ENCODE measurements at regions not wholly inside any gene's neighbourhood (a gene's known extent, or its start where the extent isn't known, plus 50 kb on each side); places are given as distances from the start of the nearest gene placed in this dataset.
"Not testable (repeated sequence)": the region's sequence is repeated elsewhere in the genome, so short reads cannot be mapped to it uniquely, and the experiment has no call there.

DNA sequence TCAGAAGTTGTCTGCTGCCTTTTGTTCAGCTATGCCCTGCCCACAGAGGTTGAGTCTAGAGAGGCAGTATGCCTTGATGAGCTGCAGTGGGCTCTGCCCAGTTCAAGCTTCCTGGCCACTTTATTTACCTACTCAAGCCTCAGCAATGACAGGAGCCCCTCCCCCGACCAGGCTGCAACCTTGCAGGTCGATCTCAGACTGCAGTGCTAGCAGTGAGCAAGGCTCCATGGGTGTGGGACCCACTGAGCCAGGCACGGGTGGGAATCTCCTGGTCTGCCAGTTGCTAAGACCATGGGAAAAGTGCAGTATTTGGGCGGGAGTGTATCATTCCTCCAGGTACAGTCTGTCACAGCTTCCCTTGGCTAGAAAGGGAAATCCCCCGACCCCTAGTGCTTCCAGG, 1554.8 kb downstream of the PCDH9 start:
- not testable (repeated sequence) for DNase-seq

DNA sequence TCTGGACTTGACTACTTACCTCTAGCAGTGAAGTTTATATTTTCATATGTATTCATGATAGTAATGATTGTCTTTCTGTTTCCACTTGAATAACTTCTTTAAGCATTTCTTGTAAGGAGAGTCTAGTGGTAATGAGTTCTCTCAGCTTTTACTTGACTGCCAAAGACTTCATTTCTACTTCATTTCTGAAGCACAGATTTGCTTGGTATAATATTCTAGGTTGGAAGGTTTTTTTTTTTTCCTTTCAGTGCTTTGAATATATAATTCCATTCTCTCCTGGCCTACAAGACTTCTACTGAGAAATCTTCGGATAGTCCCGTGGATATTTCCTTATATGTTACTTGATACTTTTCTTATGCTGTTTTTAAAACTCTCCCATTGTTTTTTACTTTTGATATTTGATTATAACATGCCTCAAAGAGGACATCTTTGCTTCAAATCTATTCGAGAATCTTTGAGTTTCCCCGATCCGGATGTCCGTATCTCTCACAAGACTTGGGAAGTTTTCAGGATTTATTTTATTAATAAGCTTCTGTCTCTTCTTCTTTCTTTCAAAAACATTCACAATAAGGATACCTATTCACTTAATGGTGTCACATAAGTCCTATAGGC, 1560.0 kb downstream of the PCDH9 start:
- no peak for DNase-seq

DNA sequence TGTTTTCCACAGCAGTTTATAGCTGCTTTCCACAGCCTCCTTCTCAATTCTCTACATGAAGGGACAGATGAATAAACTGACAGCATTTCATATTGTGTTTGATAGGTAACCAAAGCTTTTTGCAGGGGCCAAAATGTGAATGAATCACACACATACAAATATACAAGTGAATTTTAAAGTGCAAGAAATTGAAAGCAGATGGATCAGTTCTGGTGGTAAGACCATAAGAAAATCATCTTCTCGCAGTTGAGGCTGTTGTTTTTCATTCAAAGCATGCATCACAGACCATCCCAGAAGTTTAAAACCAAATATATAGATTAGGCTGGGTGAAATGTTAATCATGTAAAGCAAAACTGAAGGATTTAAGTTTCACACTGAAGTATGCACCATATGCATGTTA, 1569.4 kb downstream of the PCDH9 start:
- no peak for DNase-seq

DNA sequence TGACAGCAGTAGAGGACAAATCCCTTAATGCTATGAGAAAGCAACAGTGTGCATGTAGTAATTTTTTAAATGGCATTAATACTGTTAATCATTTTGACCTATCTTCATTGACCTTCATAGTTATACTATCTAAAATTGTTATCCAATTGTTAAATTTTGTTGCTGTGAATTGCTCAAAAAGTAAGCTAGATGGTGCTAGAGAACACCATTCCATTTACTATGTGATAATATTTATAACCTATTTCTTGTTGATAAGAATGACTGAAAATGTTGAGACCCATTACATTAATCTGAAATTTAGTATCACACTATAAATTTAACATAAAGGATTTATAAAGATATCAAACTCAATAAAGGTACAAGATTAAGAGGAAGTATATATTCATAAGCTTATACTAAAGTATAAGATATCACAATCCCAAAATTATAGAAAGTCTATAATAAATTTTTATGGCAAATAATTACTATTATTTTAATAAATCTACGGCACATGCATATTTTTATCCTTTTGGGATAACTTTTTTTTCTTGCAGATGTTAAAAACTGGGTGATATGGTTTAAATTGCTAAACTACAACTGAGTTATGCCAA, 1573.3 kb downstream of the PCDH9 start:
- no peak for DNase-seq

DNA sequence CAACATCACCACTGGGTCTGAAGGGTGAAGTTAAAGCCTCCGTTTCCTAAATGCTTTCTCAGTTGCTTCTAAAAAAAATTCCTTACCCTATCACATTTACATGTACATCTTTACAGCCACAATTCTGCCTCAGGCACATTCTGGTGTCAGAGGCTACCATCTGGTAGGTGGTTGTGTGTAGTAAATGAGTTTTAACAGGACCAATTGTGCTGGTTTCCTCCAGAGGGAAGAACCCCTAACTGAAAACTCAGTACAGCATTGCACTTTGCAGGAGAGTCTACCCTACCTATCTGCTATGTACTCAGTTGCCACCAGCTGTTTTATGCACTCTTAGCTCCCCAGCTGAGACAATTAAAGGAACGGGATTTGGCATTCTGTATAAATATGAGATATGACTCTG, 1576.5 kb downstream of the PCDH9 start:
- DNase-seq, result no peak

DNA sequence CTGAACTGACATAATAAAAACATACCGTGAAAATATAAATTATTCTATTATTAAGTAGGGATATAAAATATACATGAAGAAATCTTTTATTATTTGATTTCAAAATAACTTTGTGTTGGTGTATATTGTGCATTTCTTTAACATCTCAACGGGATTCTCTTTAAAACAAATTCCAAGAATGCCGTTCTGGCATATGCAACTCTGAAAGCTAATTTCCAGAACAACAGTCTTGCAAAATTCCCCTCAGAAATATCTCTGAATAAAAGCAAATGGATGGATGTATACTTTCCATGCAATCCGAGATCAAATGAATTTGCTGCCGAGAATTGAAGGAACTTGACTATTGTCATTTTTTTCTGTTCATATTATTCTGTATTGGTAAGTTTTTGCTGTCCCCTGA, 1579.8 kb downstream of the PCDH9 start:
- no peak for DNase-seq

DNA sequence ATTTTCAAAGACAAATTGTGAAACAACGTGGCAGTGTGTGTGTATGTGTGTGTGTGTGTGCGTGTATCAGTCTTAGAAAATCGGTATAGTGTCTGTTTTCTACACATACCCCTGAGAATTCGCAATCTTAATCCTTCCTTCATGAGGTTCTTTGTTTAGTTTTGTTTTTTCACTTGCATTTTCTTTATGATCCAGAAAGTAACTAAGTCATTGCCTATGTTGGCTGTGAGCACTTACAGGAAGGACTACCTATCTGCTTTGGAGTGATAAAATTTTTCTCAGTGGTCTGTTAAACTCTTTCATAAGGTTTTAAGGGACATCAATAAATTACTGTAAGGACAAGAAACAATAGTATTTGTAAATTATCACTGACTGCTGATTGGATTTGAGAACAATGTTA, 1587.1 kb downstream of the PCDH9 start:
- no peak for DNase-seq

DNA sequence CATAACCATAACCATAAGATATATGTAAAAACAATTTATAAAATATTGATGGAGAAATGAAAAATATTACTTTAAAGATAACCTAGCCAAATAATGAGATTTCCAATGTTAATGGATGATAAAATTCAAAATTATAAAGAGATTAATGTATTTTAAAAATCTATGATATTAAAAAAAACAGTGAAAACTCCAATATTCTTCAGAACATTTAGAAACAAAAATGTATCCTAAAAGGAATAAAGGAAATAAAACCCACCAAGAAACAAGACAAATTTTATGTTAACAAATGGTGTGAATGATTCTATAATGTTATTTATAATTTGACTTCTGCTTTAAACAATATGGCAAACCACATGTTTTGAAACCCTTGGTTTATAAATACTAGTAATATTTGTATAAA, 1587.8 kb downstream of the PCDH9 start:
- DNase-seq, result no peak

DNA sequence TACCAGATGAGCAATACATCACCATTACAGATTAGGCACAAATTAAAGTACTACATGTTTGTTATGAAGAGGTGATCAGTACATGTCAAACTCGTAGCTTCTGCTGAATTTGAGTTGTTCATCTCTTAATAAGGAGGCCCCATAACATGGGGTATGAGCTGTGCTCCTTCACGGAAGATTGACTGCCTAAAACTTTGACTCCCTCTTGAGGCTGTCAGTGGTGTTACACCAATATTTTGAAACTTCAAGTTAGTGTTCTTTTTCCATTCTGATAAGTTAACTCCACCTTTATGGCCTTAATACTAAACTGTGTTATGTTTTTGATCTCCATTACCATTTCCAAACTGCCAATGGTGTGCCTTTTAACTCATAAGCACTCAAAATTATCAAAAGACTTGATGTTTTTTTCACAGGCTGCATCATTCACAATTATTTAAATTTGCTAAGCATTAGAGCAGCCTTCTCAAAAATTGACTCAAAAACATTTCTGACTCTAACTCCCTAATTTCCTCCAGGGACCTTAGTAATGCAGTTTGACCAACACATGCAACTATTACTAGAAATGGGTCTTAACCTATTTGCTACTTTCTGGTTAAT, 1591.5 kb downstream of the PCDH9 start:
- DNase-seq, result no peak

DNA sequence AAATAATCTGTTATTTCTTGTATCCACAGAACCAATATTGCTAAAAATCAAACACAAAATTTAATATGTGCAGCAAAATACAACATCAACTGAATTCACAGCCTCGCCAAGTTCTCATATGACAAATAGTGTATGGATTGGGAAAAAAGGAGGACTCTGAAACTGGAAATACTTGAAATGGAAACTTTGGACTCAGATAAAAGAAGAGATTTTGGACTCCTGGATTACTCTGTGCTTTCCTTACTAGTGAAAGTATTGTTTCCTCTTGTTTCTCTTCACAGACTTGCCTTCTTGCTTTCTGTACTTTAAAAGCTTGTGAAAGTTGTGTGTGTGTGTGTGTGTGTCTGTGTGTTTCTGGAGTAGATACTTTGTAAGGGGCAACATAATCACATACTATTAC, 1596.3 kb downstream of the PCDH9 start:
- DNase-seq, result no peak

DNA sequence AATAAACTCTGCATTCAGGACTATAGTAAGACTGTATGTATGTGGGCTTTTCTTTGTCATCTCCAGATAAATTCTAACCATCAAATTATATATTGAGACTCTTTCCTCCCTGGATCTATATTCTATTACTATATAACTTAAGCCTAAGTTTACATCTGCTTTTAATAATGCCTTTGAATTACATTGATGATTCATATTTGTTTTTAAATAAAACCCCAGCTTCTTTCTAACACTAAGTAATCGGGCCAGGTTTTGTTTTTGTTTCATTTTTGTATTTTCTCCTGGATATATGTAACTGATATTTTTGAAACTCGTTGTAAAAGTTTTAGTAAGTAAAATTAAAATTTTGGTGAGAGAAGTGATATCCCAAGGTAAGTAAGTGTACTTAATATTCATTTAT, 1599.1 kb downstream of the PCDH9 start:
- no peak for DNase-seq

DNA sequence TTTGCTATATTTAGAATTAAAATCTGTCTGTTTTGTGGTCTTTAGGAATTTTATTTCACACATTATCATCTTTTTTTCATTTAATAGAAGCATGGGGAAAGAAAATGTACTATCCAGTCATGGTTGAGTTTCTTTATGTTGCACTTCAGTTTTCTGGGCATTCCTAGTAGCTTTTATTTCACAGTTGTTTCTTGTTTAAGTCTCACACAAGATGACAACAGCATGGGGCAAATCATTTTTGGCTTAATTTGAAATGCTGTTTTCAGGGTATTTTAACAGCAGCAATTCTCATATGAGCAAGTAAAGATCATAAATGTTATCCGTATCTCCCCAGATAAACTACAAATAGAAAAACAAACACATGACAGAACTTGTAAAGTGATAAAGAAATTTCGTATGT, 1600.2 kb downstream of the PCDH9 start:
- DNase-seq, result no peak

DNA sequence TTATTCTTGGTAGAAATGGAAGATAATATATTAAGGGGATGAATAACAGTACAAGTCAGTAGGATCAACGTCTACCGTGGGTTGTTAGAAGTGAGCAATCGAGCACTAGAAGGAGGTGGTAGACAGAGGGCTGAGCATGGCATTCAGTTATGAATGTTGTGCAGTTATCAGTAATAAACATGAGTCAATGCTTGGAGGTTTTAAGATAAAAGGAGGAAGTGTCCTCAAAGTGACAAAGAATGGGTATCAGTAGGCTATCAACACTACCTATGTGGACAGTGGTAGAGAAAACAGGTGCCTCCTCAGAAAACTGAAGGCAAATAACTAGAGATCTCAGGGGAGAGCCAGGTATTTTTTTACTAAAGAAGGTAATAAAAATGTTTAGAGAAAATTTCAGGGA, 1607.0 kb downstream of the PCDH9 start:
- no peak for DNase-seq

DNA sequence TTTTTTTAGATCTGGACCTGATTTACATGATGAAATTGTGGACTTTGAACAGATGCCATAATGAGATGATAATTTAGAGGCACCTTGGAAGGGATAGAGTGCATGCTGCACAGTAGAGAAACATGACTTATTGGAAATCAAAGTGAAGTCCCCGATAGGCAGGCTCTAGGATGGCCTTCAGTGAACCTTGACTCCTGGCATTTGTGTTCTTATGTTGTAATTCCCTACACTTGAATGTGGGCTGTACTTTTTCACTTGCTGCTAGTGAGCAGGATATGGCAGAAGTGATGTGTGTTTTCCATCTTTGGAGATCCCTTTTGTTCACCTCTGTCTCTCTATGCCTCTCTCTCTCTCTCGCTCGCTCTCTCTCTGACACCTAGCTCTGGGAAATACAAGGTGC, 1614.6 kb downstream of the PCDH9 start:
- no peak for DNase-seq

DNA sequence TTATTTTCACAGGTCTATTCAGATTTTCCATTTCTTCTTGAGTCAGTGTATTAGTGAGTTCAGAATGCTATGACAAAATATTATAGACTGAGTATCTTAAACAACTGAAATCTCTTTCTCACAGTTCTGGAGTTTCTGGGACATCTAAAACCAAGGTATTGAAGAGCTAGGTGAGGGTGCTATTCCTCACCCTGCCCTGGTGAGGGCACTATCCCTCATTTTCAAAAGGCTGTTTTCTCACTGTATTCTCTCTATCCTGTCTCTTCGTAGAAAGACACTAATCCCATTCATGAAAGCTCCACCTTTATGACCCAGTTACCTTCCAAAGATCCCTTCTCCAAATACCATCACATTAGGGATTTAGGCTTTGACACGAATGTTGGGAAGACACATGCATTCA, 1617.1 kb downstream of the PCDH9 start:
- DNase-seq, result no peak

DNA sequence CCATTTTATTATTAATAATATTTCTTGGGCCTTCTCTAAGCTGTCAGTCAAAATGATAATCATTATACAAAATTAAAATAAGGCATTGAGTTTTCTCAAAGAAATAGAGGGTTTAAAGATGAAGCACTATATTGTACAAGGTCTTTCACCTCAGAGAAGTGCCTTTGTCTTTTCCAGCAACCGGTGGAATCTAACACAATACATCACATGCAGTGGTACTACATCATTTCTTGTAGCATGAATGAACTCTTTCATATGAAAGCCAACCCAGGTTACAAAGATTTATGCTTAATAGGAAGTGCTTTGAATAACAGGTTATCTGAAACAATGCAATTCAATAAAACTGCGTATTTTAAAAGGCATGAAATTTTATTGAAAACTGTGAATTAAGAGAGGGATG, 1620.8 kb downstream of the PCDH9 start:
- DNase-seq, result no peak

DNA sequence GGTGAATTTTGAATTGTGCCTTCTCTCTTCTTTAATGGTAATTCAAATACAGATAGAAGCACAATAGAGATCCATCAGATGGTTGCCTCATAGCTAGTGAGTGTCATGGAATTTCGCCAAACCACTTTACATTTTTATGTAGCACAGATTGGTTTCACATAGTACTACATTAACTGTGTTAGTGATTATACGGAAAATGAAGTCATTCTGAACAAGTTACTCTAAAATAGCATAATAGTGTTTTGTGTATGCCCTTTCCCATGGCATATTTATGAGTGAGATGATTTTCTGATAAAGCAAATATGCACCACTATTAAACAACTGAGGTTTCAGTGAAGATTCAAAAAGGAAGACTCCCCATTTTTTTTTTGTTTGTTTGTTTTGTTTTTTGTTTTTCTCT, 1623.5 kb downstream of the PCDH9 start:
- no peak for DNase-seq

DNA sequence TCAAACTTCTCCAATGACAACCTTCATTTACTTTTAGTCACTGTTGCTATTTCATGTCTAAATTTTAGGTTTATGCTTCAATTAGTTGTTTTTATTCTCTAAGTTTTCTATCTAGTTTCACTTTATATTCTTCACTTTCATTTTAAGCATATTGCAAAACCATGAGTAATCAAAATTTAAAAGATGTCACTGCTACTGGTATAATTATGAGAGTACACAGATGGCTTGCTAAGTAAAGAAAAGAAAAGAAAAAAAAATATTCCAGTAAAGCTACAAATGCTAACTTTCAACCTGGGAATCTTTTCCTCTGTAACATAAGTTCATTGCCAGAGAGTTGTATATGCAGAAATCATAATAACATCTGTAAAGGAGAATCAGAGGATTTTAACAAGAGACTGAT, 1624.7 kb downstream of the PCDH9 start:
- DNase-seq, result no peak

DNA sequence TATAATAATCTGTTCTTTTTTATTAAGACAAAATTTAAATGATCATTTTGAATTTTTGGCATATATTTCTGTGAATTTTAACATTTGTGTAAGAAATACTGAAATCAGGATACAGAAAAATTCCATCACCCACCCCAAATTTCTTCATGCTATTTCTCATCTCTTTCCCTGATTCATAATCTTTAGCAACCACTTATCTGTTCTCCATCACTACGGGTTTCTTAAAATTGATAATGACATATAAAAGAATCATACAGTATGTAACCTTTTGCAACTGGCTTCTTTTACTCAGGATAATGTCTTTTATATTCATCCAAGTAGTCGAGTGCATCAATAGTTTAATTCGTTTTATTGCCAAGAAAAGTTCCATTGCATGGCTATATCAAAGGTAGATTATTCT, 1627.0 kb downstream of the PCDH9 start:
- no peak for DNase-seq

DNA sequence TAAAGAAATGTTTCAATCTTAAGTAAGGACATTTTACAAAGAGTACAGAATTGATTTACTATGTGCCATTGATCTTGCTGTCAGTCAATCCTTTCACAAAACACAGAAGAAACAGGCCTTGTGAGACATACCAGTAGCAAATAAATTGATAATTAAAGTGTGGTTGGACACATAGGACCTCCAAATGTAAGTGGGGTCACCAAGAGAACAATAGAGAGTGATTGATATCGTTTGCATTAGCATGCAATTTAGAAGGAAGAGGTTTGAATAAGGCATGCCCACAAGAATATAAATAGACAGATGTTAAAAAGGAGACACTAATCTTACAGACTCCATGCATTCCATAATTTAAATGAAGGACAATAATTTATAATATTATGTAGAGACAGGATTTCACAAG, 1628.3 kb downstream of the PCDH9 start:
- no peak for DNase-seq

DNA sequence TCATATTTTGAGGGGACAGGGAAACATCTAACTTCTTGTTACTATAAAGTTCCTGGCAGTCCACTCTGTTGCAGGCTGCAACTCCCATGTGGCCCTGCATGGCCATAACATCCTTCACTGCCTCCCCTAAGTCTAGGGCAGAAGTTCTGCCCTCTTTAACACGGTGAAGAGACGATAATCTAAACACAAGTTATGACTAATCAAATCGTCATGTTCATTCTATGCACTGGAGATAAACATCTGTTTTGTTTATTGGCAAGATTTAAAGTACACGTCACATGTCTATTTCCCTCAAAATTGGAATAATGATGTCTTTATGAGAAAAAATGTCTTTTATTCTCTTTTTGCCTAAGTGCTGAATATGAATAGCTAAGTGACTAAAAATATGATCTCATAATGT, 1629.4 kb downstream of the PCDH9 start:
- no peak for DNase-seq

DNA sequence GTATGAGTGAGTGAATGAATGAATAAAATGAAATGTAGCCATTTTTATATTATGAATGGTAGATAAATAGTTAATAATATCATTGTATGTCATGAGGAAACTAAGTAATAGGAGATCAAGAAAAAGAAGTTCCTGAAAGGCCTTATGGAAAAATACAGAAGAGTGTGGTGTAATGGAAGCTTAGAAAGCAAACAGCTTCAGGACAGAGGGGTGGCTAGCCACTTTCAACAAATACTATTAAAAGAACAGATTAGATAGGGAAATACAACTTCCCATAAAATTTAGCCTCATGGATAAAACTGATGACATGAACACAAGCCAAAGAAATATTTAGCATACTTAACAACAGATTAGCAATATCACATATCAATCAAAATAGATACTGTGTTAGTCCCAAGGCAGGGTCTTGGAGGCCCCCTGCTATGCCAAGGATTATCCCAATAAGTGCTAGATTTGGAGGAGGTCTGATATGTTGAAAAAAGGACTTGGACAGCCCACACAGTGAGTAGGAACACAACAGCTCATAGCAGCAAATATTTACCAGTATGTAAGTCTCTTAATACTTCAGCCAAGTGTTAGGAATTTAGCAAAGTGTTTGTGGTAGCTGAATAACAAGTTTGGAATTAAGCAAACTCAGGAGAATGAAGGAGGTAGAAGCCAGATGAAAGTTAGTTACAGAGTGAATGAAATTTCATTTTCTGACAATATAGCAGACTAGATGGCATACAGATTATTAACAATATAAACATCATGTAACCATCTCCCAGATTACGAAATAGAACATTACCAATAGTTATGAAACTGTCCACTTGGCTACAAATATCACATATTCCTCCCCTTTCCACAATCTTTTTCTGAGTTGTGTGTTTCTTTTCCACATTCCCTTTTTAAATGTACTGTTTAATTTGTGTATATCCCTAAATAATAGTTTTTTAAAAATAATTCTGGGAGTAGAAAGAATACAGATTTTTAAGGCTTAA, 1632.0 kb downstream of the PCDH9 start:
- no peak for DNase-seq

DNA sequence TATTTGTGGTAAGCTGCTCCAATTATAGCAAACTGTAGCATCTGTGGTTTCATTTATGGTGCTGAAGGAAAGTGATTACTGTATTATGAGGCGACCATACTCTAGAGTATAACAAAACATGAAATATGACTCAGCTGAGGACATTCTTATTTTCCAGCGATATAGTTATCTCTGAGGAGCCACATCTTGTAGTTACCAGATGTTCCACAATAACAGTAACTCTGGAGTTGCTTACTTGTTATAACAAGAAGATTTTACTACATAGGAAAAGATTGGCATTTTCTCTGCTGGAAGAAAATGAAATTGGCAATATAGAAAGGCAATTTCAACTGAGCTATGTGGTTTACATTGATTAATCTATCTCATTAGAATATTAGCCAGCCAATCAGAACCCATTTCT, 1634.2 kb downstream of the PCDH9 start:
- DNase-seq, result no peak

DNA sequence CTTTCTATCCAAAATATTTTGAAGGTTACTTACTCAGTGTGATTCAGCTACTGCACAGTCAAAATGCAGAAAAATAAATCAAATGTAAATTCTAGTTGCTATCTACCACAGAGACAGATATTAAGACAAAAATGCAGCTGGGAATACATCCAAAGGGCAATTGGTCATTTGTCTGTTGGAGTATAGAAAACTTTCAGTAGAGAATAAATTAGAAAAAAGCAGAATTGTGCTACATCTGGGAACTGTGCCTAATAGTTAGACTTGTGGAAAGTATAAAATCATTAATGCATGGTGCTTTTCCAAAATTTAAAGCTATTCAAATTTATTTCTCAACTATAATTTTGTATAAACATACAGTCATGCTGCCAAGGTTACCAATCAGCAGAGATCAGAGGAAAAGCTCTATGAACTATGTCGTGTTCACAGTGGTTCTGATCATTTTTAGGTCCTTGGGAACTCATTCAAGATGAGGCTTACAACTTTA, 1635.8 kb downstream of the PCDH9 start:
- no peak for DNase-seq
